Endothelial cell (in vitro differentiated cells): ENCODE measurements at regions not wholly inside any gene's neighbourhood (a gene's known extent, or its start where the extent isn't known, plus 50 kb on each side); places are given as distances from the start of the nearest gene placed in this dataset.

ENCODE experiments used
- DNase-seq: peaks from one replicate; pipeline ENCODE4 v3.0.0; 2021; ENCODE audit warnings: low spot score
- H3K27ac Mint-ChIP-seq: one replicate; pipeline ENCODE4 v1.8.0; 2021; ENCODE audit warnings: mixed read lengths, inconsistent platforms; ENCODE audit not compliant: unreplicated experiment
- H3K27me3 Mint-ChIP-seq: one replicate; pipeline ENCODE4 v1.8.0; 2021; ENCODE audit warnings: mild to moderate bottlenecking, moderate library complexity, mixed read lengths, inconsistent platforms; ENCODE audit not compliant: unreplicated experiment
- H3K36me3 Mint-ChIP-seq: one replicate; pipeline ENCODE4 v1.8.0; 2021; ENCODE audit warnings: mild to moderate bottlenecking, low read depth, mixed read lengths, inconsistent platforms; ENCODE audit not compliant: unreplicated experiment
- H3K4me1 Mint-ChIP-seq: one replicate; pipeline ENCODE4 v1.8.0; 2021; ENCODE audit warnings: mild to moderate bottlenecking, mixed read lengths, inconsistent platforms; ENCODE audit not compliant: unreplicated experiment
- H3K4me3 Mint-ChIP-seq: one replicate; pipeline ENCODE4 v1.8.0; 2021; ENCODE audit warnings: mild to moderate bottlenecking, mixed read lengths, inconsistent platforms; ENCODE audit not compliant: unreplicated experiment
- H3K9me3 Mint-ChIP-seq: one replicate; pipeline ENCODE4 v1.8.0; 2021; ENCODE audit warnings: mixed read lengths, inconsistent platforms; ENCODE audit not compliant: unreplicated experiment
- CTCF ChIP-seq: fragments of 200-600 bp; sonication (generic); IDR thresholded peaks from one replicate; pipeline ENCODE4 v1.5.0; 2021; ENCODE audit warnings: antibody characterized with exemption; ENCODE audit not compliant: unreplicated experiment

- no peaks in the 10 kb centered on the region for H3K4me1 Mint-ChIP-seq
- peaks cover 2% of the 10 kb centered on the region for H3K27me3 Mint-ChIP-seq
- no peak for DNase-seq
- H3K36me3 Mint-ChIP-seq = peaks cover 9% of the 10 kb centered on the region
- no peak overlapping the region for H3K27ac Mint-ChIP-seq
- peaks cover 41% of the 10 kb centered on the region for H3K9me3 Mint-ChIP-seq
- H3K4me3 Mint-ChIP-seq = no peak overlapping the region
- TF ChIP-seq CTCF = no peak
Observed at GRCh38 chr12:127336416-127336815, 930.6 kb upstream of the TMEM132C start.

DNA sequence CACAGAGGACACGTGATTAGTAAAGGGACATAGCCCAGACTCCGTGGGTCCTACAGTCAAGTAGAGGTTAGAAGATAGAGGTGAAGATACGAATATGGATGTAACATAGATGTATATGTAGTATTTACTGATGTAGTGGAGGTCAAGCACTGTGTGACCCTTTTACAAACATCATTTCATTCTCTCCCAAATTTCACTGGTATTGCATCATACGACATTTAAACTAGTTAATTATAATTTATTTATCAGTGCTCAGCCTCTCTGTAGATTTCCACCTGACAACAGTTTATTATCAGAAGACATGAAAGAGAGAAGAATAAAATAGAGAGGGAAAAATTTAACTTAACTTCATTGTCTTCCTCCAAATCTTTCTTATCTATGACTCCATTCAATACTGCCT, 927.9 kb upstream of the TMEM132C start:
- Mint-ChIP-seq H3K27me3 (peaks cover 2% of the 10 kb centered on the region), H3K4me3 (no peak overlapping the region), H3K9me3 (peaks cover 37% of the 10 kb centered on the region), H3K4me1 (no peaks in the 10 kb centered on the region), H3K36me3 (peaks cover 9% of the 10 kb centered on the region), H3K27ac (no peak overlapping the region)
- TF ChIP-seq CTCF = no peak
- no peak for DNase-seq

DNA sequence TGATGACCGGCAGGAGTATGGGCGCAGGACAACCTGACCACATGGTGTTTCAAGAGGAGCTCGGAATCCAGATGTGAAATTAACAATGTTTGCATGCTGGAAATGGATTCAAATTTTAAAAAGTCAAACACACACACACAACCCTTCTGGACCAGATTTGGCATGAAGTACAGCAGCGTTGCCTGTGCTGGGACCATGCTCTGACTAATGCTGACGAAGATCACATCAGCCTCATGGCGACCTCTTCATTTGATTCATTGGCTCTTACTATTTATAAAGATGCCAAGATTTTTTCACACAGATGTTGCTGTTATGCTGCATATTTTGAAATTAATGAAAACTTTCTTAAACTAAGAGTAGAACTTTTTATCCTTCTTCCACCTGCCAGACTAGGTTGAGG, 926.6 kb upstream of the TMEM132C start:
- H3K36me3 Mint-ChIP-seq = peaks cover 9% of the 10 kb centered on the region
- H3K27me3 Mint-ChIP-seq = peaks cover 2% of the 10 kb centered on the region
- H3K4me3 Mint-ChIP-seq = no peak overlapping the region
- peaks cover 35% of the 10 kb centered on the region for H3K9me3 Mint-ChIP-seq
- no peak overlapping the region for H3K27ac Mint-ChIP-seq
- no peak for TF ChIP-seq CTCF
- no peaks in the 10 kb centered on the region for H3K4me1 Mint-ChIP-seq
- DNase-seq = no peak

DNA sequence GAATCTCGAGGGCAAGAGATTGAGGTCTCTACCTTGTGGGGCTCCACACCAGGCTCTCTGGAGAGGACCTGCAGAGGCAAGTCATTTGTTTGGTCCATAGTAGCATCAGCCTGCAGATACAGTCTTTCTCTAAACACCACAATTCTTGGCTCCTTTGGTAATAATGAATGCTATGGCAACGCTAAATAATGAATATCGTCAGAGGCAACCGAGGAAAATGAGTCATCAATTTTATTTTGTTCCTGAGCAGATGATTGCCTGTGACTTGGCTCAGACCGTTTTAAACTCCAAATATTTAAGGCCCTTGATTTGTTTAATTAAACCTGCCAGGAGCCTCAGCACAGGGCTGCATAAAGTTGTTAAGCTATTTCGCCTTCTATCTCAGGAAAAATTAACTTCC, 924.1 kb upstream of the TMEM132C start:
- peaks cover 1% of the 10 kb centered on the region for H3K27me3 Mint-ChIP-seq
- H3K27ac Mint-ChIP-seq = no peak overlapping the region
- no peaks in the 10 kb centered on the region for H3K4me1 Mint-ChIP-seq
- H3K36me3 Mint-ChIP-seq = peaks cover 16% of the 10 kb centered on the region
- no peak for TF ChIP-seq CTCF
- peaks cover 46% of the 10 kb centered on the region for H3K9me3 Mint-ChIP-seq
- H3K4me3 Mint-ChIP-seq = no peak overlapping the region
- DNase-seq = no peak

GRCh38 chr12:127343940-127344339, 923.0 kb upstream of the TMEM132C start:
- DNase-seq = no peak
- H3K9me3 Mint-ChIP-seq = peaks cover 46% of the 10 kb centered on the region
- H3K27ac Mint-ChIP-seq = no peak overlapping the region
- H3K4me3 Mint-ChIP-seq = no peak overlapping the region
- H3K27me3 Mint-ChIP-seq = peaks cover 1% of the 10 kb centered on the region
- H3K36me3 Mint-ChIP-seq = peaks cover 16% of the 10 kb centered on the region
- no peaks in the 10 kb centered on the region for H3K4me1 Mint-ChIP-seq
- no peak for TF ChIP-seq CTCF
